H1 (cell line): ENCODE measurements at regions not wholly inside any gene's neighbourhood (a gene's known extent, or its start where the extent isn't known, plus 50 kb on each side); places are given as distances from the start of the nearest gene placed in this dataset.

Experiments
- BACH1 ChIP-seq: IDR thresholded peaks from 2 replicates; pipeline ENCODE4 v1.6.1; 2012; ENCODE audit warnings: low read length, improper control_type of control experiment
- SP2 ChIP-seq: IDR thresholded peaks from 2 replicates; pipeline ENCODE4 v1.6.1; 2012; ENCODE audit warnings: mild to moderate bottlenecking, low read length, inconsistent platforms
- TF ChIP-seq, protein P1 (sequence below): fragments of 300-600 bp; sonication (generic); IDR thresholded peaks from 2 replicates; pipeline ENCODE4 v1.7.1; 2012; ENCODE audit warnings: low read length, moderate library complexity, mild to moderate bottlenecking, inconsistent platforms; ENCODE audit not compliant: insufficient replicate concordance
- TF ChIP-seq, protein P2 (sequence below): IDR thresholded peaks from 2 replicates; pipeline ENCODE4 v1.6.1; 2012; ENCODE audit warnings: low read length, inconsistent platforms

DNA sequence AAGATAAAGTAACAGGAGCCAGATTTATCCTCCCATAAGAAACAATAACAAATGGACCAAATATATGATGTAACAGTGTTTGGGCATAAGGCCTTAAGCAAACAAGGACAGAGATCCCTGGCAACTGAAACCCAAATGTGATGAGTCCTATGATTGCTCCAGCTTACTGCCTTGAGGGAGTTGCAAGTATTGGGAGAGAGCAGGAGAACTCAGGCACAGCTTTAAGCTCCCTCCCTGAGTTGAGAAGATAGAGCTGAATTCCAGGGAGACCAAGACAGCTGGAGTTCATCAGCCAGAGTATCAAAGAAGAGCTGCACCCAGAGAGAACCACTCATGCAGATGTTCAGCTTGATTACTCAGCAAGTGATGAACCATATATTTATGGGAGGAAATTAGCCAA lies 814.5 kb upstream of the RAB6C start (continued):
- TF ChIP-seq, protein P1, sequence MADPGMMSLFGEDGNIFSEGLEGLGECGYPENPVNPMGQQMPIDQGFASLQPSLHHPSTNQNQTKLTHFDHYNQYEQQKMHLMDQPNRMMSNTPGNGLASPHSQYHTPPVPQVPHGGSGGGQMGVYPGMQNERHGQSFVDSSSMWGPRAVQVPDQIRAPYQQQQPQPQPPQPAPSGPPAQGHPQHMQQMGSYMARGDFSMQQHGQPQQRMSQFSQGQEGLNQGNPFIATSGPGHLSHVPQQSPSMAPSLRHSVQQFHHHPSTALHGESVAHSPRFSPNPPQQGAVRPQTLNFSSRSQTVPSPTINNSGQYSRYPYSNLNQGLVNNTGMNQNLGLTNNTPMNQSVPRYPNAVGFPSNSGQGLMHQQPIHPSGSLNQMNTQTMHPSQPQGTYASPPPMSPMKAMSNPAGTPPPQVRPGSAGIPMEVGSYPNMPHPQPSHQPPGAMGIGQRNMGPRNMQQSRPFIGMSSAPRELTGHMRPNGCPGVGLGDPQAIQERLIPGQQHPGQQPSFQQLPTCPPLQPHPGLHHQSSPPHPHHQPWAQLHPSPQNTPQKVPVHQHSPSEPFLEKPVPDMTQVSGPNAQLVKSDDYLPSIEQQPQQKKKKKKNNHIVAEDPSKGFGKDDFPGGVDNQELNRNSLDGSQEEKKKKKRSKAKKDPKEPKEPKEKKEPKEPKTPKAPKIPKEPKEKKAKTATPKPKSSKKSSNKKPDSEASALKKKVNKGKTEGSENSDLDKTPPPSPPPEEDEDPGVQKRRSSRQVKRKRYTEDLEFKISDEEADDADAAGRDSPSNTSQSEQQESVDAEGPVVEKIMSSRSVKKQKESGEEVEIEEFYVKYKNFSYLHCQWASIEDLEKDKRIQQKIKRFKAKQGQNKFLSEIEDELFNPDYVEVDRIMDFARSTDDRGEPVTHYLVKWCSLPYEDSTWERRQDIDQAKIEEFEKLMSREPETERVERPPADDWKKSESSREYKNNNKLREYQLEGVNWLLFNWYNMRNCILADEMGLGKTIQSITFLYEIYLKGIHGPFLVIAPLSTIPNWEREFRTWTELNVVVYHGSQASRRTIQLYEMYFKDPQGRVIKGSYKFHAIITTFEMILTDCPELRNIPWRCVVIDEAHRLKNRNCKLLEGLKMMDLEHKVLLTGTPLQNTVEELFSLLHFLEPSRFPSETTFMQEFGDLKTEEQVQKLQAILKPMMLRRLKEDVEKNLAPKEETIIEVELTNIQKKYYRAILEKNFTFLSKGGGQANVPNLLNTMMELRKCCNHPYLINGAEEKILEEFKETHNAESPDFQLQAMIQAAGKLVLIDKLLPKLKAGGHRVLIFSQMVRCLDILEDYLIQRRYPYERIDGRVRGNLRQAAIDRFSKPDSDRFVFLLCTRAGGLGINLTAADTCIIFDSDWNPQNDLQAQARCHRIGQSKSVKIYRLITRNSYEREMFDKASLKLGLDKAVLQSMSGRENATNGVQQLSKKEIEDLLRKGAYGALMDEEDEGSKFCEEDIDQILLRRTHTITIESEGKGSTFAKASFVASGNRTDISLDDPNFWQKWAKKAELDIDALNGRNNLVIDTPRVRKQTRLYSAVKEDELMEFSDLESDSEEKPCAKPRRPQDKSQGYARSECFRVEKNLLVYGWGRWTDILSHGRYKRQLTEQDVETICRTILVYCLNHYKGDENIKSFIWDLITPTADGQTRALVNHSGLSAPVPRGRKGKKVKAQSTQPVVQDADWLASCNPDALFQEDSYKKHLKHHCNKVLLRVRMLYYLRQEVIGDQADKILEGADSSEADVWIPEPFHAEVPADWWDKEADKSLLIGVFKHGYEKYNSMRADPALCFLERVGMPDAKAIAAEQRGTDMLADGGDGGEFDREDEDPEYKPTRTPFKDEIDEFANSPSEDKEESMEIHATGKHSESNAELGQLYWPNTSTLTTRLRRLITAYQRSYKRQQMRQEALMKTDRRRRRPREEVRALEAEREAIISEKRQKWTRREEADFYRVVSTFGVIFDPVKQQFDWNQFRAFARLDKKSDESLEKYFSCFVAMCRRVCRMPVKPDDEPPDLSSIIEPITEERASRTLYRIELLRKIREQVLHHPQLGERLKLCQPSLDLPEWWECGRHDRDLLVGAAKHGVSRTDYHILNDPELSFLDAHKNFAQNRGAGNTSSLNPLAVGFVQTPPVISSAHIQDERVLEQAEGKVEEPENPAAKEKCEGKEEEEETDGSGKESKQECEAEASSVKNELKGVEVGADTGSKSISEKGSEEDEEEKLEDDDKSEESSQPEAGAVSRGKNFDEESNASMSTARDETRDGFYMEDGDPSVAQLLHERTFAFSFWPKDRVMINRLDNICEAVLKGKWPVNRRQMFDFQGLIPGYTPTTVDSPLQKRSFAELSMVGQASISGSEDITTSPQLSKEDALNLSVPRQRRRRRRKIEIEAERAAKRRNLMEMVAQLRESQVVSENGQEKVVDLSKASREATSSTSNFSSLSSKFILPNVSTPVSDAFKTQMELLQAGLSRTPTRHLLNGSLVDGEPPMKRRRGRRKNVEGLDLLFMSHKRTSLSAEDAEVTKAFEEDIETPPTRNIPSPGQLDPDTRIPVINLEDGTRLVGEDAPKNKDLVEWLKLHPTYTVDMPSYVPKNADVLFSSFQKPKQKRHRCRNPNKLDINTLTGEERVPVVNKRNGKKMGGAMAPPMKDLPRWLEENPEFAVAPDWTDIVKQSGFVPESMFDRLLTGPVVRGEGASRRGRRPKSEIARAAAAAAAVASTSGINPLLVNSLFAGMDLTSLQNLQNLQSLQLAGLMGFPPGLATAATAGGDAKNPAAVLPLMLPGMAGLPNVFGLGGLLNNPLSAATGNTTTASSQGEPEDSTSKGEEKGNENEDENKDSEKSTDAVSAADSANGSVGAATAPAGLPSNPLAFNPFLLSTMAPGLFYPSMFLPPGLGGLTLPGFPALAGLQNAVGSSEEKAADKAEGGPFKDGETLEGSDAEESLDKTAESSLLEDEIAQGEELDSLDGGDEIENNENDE = no peak
- TF ChIP-seq, protein P2, sequence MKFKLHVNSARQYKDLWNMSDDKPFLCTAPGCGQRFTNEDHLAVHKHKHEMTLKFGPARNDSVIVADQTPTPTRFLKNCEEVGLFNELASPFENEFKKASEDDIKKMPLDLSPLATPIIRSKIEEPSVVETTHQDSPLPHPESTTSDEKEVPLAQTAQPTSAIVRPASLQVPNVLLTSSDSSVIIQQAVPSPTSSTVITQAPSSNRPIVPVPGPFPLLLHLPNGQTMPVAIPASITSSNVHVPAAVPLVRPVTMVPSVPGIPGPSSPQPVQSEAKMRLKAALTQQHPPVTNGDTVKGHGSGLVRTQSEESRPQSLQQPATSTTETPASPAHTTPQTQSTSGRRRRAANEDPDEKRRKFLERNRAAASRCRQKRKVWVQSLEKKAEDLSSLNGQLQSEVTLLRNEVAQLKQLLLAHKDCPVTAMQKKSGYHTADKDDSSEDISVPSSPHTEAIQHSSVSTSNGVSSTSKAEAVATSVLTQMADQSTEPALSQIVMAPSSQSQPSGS = no peak
- TF ChIP-seq SP2 (no peak), BACH1 (no peak)
